Fibroblast of skin of back (primary cell): ENCODE measurements at regions not wholly inside any gene's neighbourhood (a gene's known extent, or its start where the extent isn't known, plus 50 kb on each side); places are given as distances from the start of the nearest gene placed in this dataset.

Experiments
- DNase-seq: peaks from one replicate; pipeline ENCODE4 v3.0.0-alpha.2; 2013

GRCh38 chr2:120785228-120785966 is 49.7 kb downstream of the GLI2 start:
- DNase-seq, result no peak

- no peak for DNase-seq
Observed at GRCh38 chr2:120786038-120786960, 50.6 kb downstream of the GLI2 start.

GRCh38 chr2:120787111-120787821 is 51.6 kb downstream of the GLI2 start:
- DNase-seq, result no peak

- DNase-seq, result no peak
Observed at GRCh38 chr2:120787822-120788700, 52.4 kb downstream of the GLI2 start.

GRCh38 chr2:120791243-120791961 is 55.7 kb downstream of the GLI2 start:
- no peak for DNase-seq

GRCh38 chr2:120791962-120792297 is 56.3 kb downstream of the GLI2 start:
- DNase-seq, result no peak

GRCh38 chr2:120793682-120794403 is 58.2 kb downstream of the GLI2 start:
- peak; percentile 59 for DNase-seq

- no peak for DNase-seq
Observed at GRCh38 chr2:120794716-120795115, 59.0 kb downstream of the GLI2 start.

GRCh38 chr2:120796094-120796493 is 60.4 kb downstream of the GLI2 start:
- DNase-seq, result no peak

- peak; percentile 63 for DNase-seq
Observed at GRCh38 chr2:120797421-120798221, 62.0 kb downstream of the GLI2 start.

- DNase-seq, result no peak
Observed at GRCh38 chr2:120798567-120799247, 63.0 kb downstream of the GLI2 start.

GRCh38 chr2:120802158-120802557 is 66.5 kb downstream of the GLI2 start:
- DNase-seq, result no peak

- no peak for DNase-seq
Observed at GRCh38 chr2:120802867-120803484, 67.3 kb downstream of the GLI2 start.

GRCh38 chr2:120803764-120804335 is 68.2 kb downstream of the GLI2 start:
- DNase-seq, result no peak

GRCh38 chr2:120804459-120804858 is 68.8 kb downstream of the GLI2 start:
- no peak for DNase-seq

- DNase-seq, result no peak
Observed at GRCh38 chr2:120805011-120805410, 69.3 kb downstream of the GLI2 start.

- no peak for DNase-seq
Observed at GRCh38 chr2:120805602-120806001, 69.9 kb downstream of the GLI2 start.

GRCh38 chr2:120807751-120808150 is 72.1 kb downstream of the GLI2 start:
- DNase-seq, result no peak
